ENCODE measurements at regions not wholly inside any gene's neighbourhood (a gene's known extent, or its start where the extent isn't known, plus 50 kb on each side); places are given as distances from the start of the nearest gene placed in this dataset.

- Histone ChIP-seq H3K4me3 (replicated peaks in 1 of 3; ENCODE audit: insufficient read depth in 1 of 3, low read depth in 2 of 3, low read length in 3 of 3) (no peak overlapping the region), H3K9me3 (ENCODE audit: low read length) (no peaks in the 10 kb centered on the region), H3K9ac (ENCODE audit: insufficient read depth, low read depth, low read length) (no peak overlapping the region), H3K27ac (ENCODE audit: extremely low read length, insufficient read depth, low read length) (no peak overlapping the region), H3K4me1 (ENCODE audit: insufficient read depth, low read length) (no peaks in the 10 kb centered on the region), H3K36me3 (replicated peaks in 1 of 2; ENCODE audit: control insufficient read depth in 1 of 2, insufficient read depth in 2 of 2, low read length in 2 of 2) (no peaks in the 10 kb centered on the region), H3K79me2 (ENCODE audit: insufficient read depth, low read length) (no peaks in the 10 kb centered on the region), H3K27me3 (ENCODE audit: control insufficient read depth in 1 of 2, insufficient read depth in 2 of 2, low read length in 2 of 2) (no peaks in the 10 kb centered on the region; a peak in 1 of 5 replicates), H3K4me2 (ENCODE audit: low read depth, low read length) (no peak overlapping the region), H4K20me1 (ENCODE audit: insufficient read depth, low read length) (no peaks in the 10 kb centered on the region), H2AFZ (ENCODE audit: low read length) (no peak overlapping the region)
- 0% methylated on average over 1 of the region's 1 CpG for WGBS (ENCODE audit: low lambda C conversion rate)
- intact Hi-C loops (cut with micrococcal nuclease; ENCODE audit: unreplicated experiment) (no loop called here), in situ Hi-C loops (cut with HindIII; ENCODE audit: extremely low pct_ligation_motif_present, low pct_unique_long_range_greater_than_20kb) (no loop called here)
- no peak for DNase-seq (ENCODE audit: low spot score)
- TF ChIP-seq IRX3 (CRISPR knock-in tag; IDR thresholded peaks at IDR 0.05; ENCODE audit: borderline replicate concordance, low read depth), result no peak
- no peak for TF ChIP-seq HMGA1 (CRISPR knock-in tag; conservative IDR thresholded peaks at IDR 0.05)
- no peak for TF ChIP-seq PITX1 (CRISPR knock-in tag; IDR thresholded peaks at IDR 0.05)
- TF ChIP-seq, protein P1, sequence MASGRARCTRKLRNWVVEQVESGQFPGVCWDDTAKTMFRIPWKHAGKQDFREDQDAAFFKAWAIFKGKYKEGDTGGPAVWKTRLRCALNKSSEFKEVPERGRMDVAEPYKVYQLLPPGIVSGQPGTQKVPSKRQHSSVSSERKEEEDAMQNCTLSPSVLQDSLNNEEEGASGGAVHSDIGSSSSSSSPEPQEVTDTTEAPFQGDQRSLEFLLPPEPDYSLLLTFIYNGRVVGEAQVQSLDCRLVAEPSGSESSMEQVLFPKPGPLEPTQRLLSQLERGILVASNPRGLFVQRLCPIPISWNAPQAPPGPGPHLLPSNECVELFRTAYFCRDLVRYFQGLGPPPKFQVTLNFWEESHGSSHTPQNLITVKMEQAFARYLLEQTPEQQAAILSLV (CRISPR knock-in tag; IDR thresholded peaks at IDR 0.05; ENCODE audit: borderline replicate concordance), result no peak
- TF ChIP-seq ZMYM4 (CRISPR knock-in tag; IDR thresholded peaks at IDR 0.05), result no peak
- TF ChIP-seq NFKB2 (CRISPR knock-in tag; IDR thresholded peaks at IDR 0.05; ENCODE audit: borderline replicate concordance), result no peak
- no peak for TF ChIP-seq MED1 (CRISPR knock-in tag; IDR thresholded peaks at IDR 0.05)
- no peak for TF ChIP-seq REXO4 (CRISPR knock-in tag; IDR thresholded peaks at IDR 0.05; ENCODE audit: borderline replicate concordance)
- TF ChIP-seq SUZ12 (IDR thresholded peaks at IDR 0.05; ENCODE audit: low read depth, low read length), result no peak
- no peak for TF ChIP-seq MTF1 (CRISPR knock-in tag; IDR thresholded peaks at IDR 0.05)
- no peak for TF ChIP-seq KDM5A (IDR thresholded peaks at IDR 0.05; ENCODE audit: borderline replicate concordance, low read length)
- no TSS peak for BruUV-seq (replicated peaks)
- FAIRE-seq, result no peak
- ATAC-seq, result no peak
- ChIA-PET POLR2A (no interaction called here), CTCF (ENCODE audit: low intra/inter-chr PET ratio, low total read pairs) (no interaction called here)
These were observed 59.0 kb upstream of the ADGRA3 start for GRCh38 chr4:22574880-22575279.

All from HepG2 (cell line).